ENCODE measurements at regions not wholly inside any gene's neighbourhood (a gene's known extent, or its start where the extent isn't known, plus 50 kb on each side); places are given as distances from the start of the nearest gene placed in this dataset.

DNA sequence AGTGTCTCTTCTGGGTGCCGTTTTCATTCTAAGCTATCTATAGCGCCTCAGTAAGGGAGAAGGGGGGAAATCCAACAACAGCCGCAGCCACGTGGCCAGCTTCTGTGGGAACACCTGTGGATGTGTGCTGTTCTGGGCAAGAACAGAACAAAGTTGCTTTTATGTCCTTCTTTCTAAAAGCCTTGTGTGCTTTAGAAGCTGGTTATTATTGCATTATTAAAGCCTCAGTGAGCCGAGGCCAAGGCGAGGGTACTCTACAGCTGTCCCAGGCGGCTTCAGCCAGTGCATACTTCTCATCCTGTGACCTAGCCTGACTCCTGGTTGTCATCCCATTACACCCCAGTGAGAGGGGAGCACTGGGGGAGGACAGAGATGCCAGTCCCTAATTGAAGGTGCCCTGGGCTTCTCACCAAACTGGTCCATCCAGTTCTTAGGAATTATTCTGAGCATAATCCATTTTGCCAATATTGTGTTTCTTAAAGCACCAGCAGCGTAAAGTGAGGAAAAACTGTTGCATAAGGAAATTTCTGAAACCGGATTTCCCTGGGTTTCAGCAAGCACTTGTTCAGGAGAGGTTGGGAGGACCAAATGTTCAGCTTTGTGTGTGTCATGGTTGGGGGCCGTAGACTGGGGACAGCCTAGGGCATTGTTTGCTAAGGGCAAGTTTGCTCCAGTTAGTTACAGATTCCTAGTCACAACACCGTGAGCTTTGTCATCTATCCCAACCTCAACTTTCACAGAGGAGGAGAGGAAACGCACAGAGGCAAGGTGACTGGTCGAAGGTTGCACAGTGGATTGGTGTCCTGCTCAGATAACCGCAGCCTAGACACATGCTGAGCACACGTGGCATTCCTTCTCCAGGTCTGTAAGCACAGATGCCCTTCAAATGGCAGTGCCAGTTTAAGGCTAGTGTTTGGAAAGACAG lies 61.0 kb upstream of the ATP1A1 start:
- no peak for ATAC-seq
- H3K9me3 Mint-ChIP-seq = no peaks in the 10 kb centered on the region
- no peak overlapping the region for H3K4me3 Mint-ChIP-seq
- no peak for DNase-seq (ENCODE audit: low spot score in 2 of 2)
- no peaks in the 10 kb centered on the region for H3K4me1 Mint-ChIP-seq
- no peak overlapping the region for H3K27ac Mint-ChIP-seq
- no peaks in the 10 kb centered on the region for H3K36me3 Mint-ChIP-seq

DNA sequence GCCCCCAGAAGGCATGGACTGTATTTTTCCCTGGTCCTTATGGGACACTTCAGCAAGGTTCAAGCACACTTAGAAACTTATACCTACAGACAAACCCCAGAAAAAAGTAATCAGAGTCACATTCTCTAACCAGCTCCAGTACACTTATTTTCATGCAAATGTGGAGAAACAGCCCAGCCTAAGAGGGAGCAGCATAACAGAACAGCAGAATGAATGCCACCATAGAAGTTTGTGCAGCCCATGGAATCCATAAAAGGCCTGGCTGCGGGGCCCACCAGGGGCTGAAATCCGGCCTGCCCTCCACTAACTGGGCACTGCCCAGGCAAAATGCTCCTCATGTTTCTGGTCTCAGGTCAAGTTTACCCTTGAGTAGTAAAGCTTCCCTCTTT lies 60.4 kb upstream of the ATP1A1 start:
- H3K4me1 Mint-ChIP-seq = no peaks in the 10 kb centered on the region

DNA sequence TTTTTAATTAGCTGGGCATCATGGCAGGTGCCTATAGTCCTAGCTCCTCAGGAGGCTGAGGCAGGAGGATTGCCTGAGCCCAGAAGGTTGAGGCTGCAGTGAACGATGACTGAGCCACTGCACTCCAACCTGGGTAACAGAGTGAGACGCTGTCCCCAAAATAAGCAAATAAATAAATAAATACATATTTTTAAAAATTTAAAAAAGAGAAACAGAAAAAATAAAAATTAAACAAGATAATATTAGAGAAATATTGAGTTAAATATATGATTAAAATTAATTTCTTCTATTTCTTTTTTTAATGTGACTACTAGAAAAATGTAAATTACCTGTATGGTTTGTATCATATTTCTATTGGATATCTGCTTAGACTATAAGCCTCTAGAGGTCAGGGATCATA lies 59.3 kb upstream of the ATP1A1 start:
- H3K4me1 Mint-ChIP-seq = no peaks in the 10 kb centered on the region

More for the DNA sequence above, 60.4 kb upstream of the ATP1A1 start:
- ATAC-seq (no peak), DNase-seq (ENCODE audit: low spot score in 2 of 2) (no peak)
- Mint-ChIP-seq H3K36me3 (no peaks in the 10 kb centered on the region), H3K27ac (no peak overlapping the region), H3K4me3 (no peak overlapping the region), H3K9me3 (no peaks in the 10 kb centered on the region)

DNA sequence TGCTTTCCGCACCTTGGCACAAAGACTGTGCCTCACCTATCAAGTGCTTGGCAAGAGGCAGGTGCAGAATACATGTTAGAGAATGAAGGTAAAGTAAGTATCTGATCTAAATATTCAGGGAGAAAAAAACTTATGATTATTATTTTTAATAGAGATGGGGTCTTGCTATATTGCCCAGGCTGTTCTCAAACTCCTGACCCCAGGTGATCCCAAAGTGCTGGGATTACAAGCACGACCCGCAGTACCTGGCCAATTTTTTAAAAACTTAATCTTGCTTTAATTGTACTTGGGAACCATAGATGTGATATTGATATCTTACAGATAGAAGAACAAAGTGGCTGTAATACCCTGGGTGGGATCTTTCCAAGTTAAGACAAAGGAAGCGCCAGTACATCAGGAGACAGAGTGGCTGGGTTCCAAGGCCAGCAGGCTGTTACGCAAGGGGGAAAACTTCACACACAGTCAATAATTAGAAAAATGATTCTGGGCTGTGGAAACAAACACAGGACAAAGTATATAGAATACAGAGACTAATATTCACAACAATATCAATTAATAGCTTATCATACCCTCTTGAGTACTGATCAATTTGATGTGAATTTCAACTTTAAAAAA lies 58.6 kb upstream of the ATP1A1 start:
- H3K4me3 Mint-ChIP-seq = no peak overlapping the region
- H3K36me3 Mint-ChIP-seq = no peaks in the 10 kb centered on the region
- DNase-seq (ENCODE audit: low spot score in 2 of 2) (no peak), ATAC-seq (no peak)
- H3K9me3 Mint-ChIP-seq = no peaks in the 10 kb centered on the region
- H3K27ac Mint-ChIP-seq = no peak overlapping the region
- no peaks in the 10 kb centered on the region for H3K4me1 Mint-ChIP-seq

More for the DNA sequence above, 59.3 kb upstream of the ATP1A1 start:
- no peak overlapping the region for H3K27ac Mint-ChIP-seq
- H3K9me3 Mint-ChIP-seq = no peaks in the 10 kb centered on the region
- DNase-seq (ENCODE audit: low spot score in 2 of 2) (no peak), ATAC-seq (no peak)
- no peak overlapping the region for H3K4me3 Mint-ChIP-seq
- H3K36me3 Mint-ChIP-seq = no peaks in the 10 kb centered on the region

DNA sequence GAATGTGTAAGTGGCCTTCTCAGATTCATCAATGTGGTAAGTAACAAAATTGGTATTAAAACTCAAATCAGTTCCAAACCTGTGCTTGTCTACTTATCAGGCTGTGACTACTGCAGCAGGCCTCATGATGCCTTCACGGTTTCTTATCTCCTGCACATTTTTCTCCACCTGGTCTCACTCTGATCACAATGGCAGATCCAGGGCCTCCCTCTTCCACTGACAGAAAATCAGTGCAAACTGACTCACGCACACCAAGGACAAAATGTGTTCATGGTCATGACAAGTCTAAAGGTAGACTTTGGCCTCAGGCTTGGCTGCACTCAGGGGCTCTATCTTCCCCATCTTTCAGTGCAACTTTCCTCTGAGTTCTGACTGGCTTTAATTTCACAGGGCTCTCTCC lies 56.7 kb upstream of the ATP1A1 start:
- Mint-ChIP-seq H3K9me3 (no peaks in the 10 kb centered on the region), H3K4me3 (no peak overlapping the region), H3K27ac (no peak overlapping the region), H3K4me1 (no peaks in the 10 kb centered on the region), H3K36me3 (no peaks in the 10 kb centered on the region)
- no peak for DNase-seq (ENCODE audit: low spot score in 2 of 2)
- ATAC-seq = no peak

DNA sequence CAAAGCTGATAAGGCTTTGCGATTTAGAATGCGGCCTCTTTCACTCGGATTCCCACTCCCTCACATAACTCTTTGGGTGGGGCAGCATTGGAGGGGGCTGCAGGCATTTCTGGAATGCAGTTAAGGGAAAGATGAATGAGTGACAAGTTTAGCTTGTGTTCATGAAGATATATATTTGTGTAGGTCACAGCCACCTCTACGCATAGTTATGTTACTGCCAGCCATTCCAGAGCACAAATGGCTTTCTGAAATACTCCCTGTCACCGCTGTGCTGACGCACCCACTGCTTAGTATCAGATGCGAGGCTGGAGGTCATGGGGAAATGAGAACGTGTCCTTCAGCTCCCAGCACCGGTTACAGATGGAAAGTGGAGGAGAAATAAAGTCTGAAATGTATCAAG lies 54.1 kb upstream of the ATP1A1 start:
- Mint-ChIP-seq H3K4me1 (no peaks in the 10 kb centered on the region), H3K36me3 (no peaks in the 10 kb centered on the region), H3K27ac (no peak overlapping the region), H3K4me3 (no peak overlapping the region), H3K9me3 (no peaks in the 10 kb centered on the region)
- ATAC-seq (no peak), DNase-seq (ENCODE audit: low spot score in 2 of 2) (no peak)

DNA sequence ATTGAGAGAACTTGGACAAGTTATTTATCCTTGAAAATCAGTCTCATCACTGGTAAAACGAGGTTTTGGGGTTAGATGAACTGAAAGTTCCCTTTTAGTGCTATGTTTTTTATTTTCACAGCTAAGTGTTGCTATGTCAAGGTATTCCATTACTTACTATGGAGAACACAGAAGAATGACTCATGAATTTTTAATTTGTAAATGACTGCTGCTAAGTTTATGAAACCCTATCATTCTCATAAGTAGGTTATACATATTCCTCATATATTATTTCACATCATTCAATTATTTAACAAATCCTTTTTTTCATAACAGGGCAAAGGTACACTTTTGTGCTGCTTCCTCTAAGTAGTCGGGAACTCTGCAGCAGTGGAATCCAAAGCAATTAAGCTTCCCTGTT lies 52.2 kb upstream of the ATP1A1 start:
- Mint-ChIP-seq H3K27ac (no peak overlapping the region), H3K9me3 (no peaks in the 10 kb centered on the region), H3K4me1 (peaks cover 16% of the 10 kb centered on the region), H3K4me3 (no peak overlapping the region), H3K36me3 (no peaks in the 10 kb centered on the region)
- no peak for ATAC-seq
- DNase-seq (ENCODE audit: low spot score in 2 of 2) = no peak

DNA sequence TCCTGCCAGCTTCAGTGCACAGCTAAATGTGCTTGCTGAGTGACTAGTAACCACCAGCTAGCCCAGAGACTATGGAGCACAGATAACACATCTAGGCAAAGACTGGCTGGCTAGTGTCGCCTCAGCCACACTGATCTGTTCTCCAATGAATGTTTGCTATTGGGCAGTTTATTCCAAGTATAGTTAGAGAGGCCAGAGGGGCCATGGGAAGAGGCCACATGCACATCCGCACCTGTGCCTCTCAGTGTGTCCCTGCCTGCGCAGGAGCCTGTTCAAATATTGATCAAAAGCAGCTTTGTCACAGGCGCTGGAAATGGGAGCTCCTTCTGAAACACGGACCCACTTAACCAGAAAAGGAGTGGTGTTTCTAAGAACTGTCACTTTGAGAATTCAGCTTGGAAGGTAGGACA lies 51.3 kb upstream of the ATP1A1 start:
- Mint-ChIP-seq H3K4me3 (no peak overlapping the region), H3K36me3 (no peaks in the 10 kb centered on the region), H3K27ac (no peak overlapping the region), H3K9me3 (no peaks in the 10 kb centered on the region), H3K4me1 (peaks cover 24% of the 10 kb centered on the region)
- ATAC-seq (no peak), DNase-seq (ENCODE audit: low spot score in 2 of 2) (no peak)

DNA sequence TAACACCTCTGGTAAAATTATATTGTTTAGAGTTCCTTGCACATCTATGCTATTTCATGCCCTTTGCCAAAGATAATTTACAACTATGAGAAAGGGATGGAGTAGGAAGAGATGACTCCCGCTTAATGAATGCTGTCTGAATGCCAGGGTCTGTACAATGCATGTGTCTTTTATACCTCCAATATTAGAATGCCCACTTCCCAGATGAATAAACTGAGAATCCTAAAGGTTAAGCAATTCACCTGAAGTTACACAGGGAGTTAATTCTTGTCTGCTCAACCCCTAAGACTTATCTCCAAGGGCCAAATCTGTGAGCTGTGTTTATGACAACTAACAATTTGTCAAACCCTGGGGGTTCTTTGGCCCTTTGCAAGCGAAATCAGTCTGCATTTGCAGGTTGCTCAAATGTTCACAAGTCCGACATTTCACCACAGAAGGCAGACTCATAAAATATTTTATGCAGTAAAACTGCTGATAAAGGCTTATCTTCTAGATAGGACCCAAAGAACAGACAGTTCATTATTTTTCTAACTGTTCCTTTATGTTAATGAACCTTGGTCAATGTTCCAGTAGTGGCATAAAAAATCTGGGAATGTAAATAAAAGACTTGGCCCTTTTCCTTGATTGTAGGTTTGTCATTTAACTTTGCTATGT lies 50.2 kb upstream of the ATP1A1 start:
- no peaks in the 10 kb centered on the region for H3K9me3 Mint-ChIP-seq
- ATAC-seq = no peak
- no peak overlapping the region for H3K4me3 Mint-ChIP-seq
- H3K4me1 Mint-ChIP-seq = peaks cover 24% of the 10 kb centered on the region
- DNase-seq (ENCODE audit: low spot score in 2 of 2) = no peak
- no peaks in the 10 kb centered on the region for H3K36me3 Mint-ChIP-seq
- H3K27ac Mint-ChIP-seq = no peak overlapping the region

Data from stimulated activated effector memory CD8-positive, alpha-beta T cell treated with anti-CD3 and anti-CD28 coated beads, Interleukin-12 subunit alpha, Interleukin-12 subunit beta, amount 100 ng/mL, for 72 hours (primary cell).